Stimulated activated naive CD8-positive, alpha-beta T cell treated with anti-CD3 and anti-CD28 coated beads, Interleukin-15, amount 100 ng/mL, for 72 hours (primary cell): ENCODE measurements at regions not wholly inside any gene's neighbourhood (a gene's known extent, or its start where the extent isn't known, plus 50 kb on each side); places are given as distances from the start of the nearest gene placed in this dataset.
A peak's percentile ranks its signal among the peaks of the same experiment; 100 is the strongest.

Source experiments
- ATAC-seq: fragments of 150-1000 bp; cut with Tn5 transposase; 2 replicates; pipeline ENCODE4 v1.10.0; 2021; ENCODE audit warnings: mild to moderate bottlenecking, moderate library complexity
- DNase-seq, 2 donors: peaks; one replicate each; pipeline ENCODE4 v3.0.0; 2021 to 2022
- H3K27ac Mint-ChIP-seq, 2 donors: one replicate each; pipeline ENCODE4 v1.8.0; 2022; ENCODE audit warnings: mild to moderate bottlenecking in 2 of 2, mixed read lengths in 2 of 2, moderate library complexity in 2 of 2
- H3K27me3 Mint-ChIP-seq: one replicate; pipeline ENCODE4 v1.8.0; 2022; ENCODE audit warnings: mixed read lengths
- H3K4me1 Mint-ChIP-seq: one replicate; pipeline ENCODE4 v1.8.0; 2022; ENCODE audit warnings: mild to moderate bottlenecking, mixed read lengths
- H3K4me3 Mint-ChIP-seq, 2 donors: one replicate each; pipeline ENCODE4 v1.8.0; 2022; ENCODE audit warnings: mild to moderate bottlenecking in 2 of 2, mixed read lengths in 2 of 2, moderate library complexity in 1 of 2
- H3K9me3 Mint-ChIP-seq, 2 donors: one replicate each; pipeline ENCODE4 v1.8.0; 2022; ENCODE audit warnings: mixed read lengths in 2 of 2

DNA sequence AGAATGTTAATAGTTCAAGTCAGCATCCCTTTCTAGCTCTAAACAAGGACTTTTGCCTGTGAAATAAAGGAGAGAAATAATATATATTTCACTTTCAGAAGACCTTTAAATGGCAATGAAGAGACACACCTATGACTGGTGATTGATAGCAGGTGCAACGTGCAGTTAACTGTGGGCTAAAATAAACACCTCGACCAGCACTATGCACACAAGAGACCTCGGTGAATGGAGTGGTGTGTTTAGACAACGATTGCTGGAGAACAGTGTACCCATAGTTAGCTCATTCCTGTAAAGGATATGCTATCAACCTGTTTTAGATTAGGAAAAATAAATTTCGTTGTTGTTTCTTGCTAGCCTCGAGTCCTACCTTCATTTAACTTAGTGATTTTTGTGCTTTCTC, 143.4 kb downstream of the NR4A2 start:
- Mint-ChIP-seq H3K27me3 (no peaks in the 10 kb centered on the region), H3K27ac (no peak overlapping the region), H3K4me3 (no peak overlapping the region), H3K4me1 (peaks cover 6% of the 10 kb centered on the region), H3K9me3 (no peaks in the 10 kb centered on the region)
- DNase-seq (no peak), ATAC-seq (no peak)

DNA sequence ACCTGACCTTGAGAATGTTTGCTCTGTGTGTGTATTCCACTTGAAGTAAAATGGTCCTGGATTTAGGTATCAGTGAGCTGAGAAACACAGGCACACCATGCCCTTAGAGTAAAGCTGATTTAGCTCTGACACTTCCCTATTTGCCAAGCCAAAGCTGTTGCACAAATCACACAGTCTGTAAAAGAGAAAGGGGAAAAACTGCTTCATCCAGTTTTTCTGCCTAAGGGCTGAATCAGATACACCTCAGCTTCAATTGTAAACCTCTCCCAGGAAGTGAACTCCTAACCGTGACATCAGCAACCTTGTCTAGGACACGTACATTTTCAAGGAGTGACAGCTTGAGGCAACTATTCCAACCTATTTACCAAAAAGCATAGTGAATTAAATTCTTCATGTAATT, 150.4 kb downstream of the NR4A2 start:
- H3K9me3 Mint-ChIP-seq = no peaks in the 10 kb centered on the region

DNA sequence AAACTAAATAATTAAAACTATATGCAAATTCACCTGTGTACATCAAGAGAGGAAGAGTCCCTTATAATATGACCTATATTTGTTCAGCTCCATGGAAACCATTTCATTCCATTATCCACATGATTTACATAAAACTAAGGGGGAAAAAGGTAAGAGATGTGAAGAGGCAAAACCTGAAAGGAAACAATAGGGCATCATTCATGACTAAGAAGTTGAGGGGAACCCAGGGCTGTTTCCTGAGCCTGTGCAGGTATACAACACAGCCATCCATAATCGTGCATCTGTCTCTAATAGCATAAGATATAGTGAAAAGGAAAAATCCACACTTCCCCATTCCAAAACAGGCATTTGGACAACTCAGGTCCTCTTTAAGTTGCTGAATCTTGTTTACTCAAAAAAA, 151.3 kb downstream of the NR4A2 start:
- ATAC-seq = no peak
- no peaks in the 10 kb centered on the region for H3K4me1 Mint-ChIP-seq
- no peak for DNase-seq
- no peaks in the 10 kb centered on the region for H3K27me3 Mint-ChIP-seq
- H3K27ac Mint-ChIP-seq = no peak overlapping the region
- no peak overlapping the region for H3K4me3 Mint-ChIP-seq
- no peaks in the 10 kb centered on the region for H3K9me3 Mint-ChIP-seq

More for the DNA sequence above, 150.4 kb downstream of the NR4A2 start:
- no peak for ATAC-seq
- no peak overlapping the region for H3K27ac Mint-ChIP-seq
- no peaks in the 10 kb centered on the region for H3K4me1 Mint-ChIP-seq
- DNase-seq = no peak
- H3K4me3 Mint-ChIP-seq = no peak overlapping the region
- no peaks in the 10 kb centered on the region for H3K27me3 Mint-ChIP-seq

DNA sequence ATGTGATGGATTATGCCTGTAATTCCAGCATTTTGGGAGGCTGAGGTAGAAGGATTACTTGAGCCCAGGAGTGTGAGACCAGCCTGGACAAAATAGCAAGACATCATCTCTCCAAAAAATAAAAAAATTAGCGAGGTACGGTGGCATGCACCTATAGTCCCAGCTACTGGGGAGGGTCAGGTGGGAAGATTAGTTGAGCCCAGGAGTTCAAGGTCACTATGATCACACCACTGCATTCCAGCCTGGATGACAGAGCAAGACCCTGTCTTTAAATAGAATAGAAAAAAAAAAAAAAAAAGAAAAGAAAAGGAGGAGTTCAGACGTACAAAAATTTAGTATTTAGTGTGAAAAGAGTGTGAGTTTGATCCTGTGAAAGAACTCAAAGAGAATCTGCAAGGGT, 154.9 kb downstream of the NR4A2 start:
- Mint-ChIP-seq H3K4me1 (no peaks in the 10 kb centered on the region), H3K4me3 (no peak overlapping the region), H3K27me3 (no peaks in the 10 kb centered on the region), H3K27ac (no peak overlapping the region), H3K9me3 (no peaks in the 10 kb centered on the region)
- ATAC-seq = no peak
- DNase-seq = no peak

DNA sequence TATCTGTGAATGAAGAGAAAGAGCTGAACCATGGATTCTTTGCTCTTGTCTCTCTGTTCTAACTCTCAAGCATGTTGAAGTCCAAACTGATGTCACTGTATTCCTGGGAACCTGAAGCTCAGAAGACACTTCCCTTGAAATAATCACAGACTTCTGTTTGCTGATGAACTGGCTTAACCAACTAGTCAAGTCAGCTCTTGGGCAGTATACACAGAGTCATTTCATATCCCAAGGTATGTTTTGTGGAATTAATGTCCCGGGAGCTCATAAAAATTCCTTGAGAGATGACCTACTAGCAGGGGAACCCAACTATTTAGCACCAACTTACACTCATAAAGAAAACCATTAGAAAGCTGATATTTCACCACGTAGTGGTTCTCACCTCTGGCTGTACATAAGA, 156.6 kb downstream of the NR4A2 start:
- Mint-ChIP-seq H3K27ac (no peak overlapping the region), H3K4me1 (no peaks in the 10 kb centered on the region), H3K27me3 (peaks cover 7% of the 10 kb centered on the region), H3K9me3 (peaks cover 0 to 6% of the 10 kb centered on the region in 2 donors), H3K4me3 (no peak overlapping the region)
- ATAC-seq (no peak), DNase-seq (no peak)

DNA sequence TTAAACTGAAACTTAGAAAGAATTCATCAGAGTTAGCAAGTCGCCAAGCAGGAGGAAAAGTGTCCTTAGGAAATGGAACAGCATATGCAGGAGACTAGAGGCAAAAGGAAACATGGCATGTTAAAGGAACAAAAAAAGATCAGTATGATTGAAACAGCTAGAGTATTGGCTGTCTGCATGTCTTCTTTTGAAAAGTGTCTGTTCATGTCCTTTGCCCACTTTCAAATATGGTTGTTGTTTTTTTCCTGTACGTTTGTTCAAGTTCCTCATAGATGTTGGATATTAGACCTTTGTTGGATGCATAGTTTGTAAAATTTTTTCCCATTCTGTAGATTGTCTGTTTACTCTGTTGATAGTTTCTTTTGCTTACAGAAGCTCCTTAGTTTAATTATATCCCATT, 161.6 kb downstream of the NR4A2 start:
- ATAC-seq (no peak), DNase-seq (no peak)
- Mint-ChIP-seq H3K9me3 (peaks cover 0 to 6% of the 10 kb centered on the region in 2 donors), H3K27ac (no peak overlapping the region), H3K27me3 (peaks cover 7% of the 10 kb centered on the region), H3K4me1 (no peaks in the 10 kb centered on the region), H3K4me3 (no peak overlapping the region)

DNA sequence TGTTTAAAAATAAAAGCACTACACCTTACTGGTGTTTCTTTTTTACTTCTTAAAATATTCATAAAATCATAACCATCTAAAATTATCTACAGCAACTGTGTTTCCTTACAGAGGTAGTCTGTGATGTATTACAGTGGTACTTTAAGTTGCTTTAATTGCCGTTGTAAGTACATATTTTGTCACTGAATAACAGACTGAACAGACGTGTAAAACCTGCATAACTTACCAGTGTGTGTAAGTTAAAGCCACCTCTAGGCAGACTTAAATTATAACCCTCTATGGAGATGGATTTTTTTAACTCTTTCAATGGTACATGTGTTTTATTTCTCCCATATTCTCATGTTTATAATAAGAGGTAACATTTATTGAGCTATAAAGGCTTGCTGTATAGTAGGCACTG, 166.8 kb downstream of the NR4A2 start:
- Mint-ChIP-seq H3K4me3 (no peak overlapping the region), H3K27ac (no peak overlapping the region), H3K4me1 (no peaks in the 10 kb centered on the region), H3K27me3 (no peaks in the 10 kb centered on the region), H3K9me3 (no peaks in the 10 kb centered on the region)
- no peak for ATAC-seq
- no peak for DNase-seq

DNA sequence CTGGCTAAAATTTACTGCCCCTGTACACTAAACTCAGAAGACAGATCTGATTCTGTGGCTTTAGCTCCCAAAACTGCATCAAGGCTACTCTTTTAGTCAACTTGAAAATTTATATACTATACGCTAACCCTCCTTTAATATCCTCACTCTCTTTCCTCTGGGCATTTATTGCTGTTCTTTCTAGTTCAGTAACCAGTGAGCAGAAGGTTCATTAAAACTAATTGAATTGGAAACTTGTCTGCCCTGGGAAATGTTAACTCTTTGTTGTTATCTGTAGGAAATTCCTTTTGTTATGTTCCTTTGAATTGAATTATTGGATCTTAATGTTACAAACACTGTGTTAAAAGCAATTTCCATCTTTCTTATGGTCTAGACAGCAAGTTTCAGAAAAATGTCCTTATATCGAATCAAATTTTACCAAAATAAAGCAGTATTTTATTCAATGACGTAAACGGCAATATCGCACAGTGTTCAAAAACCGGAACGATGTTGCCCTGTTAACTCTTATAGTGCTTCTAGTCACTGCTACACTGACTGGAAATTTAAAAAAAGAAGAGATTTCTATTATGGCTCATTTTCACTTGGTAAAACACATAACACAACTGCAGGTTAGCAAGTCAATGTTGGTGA, 168.3 kb downstream of the NR4A2 start:
- H3K27ac Mint-ChIP-seq = no peak overlapping the region
- ATAC-seq (no peak), DNase-seq (no peak)
- no peaks in the 10 kb centered on the region for H3K27me3 Mint-ChIP-seq
- no peaks in the 10 kb centered on the region for H3K4me1 Mint-ChIP-seq
- H3K4me3 Mint-ChIP-seq = no peak overlapping the region
- no peaks in the 10 kb centered on the region for H3K9me3 Mint-ChIP-seq

DNA sequence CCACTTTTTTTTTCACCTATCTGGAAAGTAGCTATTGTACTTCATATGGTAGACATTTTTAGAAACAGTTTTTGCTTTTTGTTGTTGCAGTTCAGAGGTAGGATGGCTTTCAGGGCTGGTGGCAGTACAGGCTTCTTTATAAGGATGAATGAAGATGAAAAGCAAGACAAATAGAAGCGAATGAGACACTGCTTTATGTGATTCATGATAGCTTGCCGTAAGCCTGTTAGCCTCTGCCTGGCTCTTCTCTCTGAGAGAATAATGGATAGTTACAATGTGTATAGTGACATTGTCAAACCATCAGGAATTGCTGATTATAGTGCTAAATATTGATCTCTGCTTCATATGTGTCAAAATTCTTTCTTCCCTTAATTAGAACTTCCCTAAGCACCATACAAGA, 173.7 kb downstream of the NR4A2 start:
- no peak for DNase-seq

DNA sequence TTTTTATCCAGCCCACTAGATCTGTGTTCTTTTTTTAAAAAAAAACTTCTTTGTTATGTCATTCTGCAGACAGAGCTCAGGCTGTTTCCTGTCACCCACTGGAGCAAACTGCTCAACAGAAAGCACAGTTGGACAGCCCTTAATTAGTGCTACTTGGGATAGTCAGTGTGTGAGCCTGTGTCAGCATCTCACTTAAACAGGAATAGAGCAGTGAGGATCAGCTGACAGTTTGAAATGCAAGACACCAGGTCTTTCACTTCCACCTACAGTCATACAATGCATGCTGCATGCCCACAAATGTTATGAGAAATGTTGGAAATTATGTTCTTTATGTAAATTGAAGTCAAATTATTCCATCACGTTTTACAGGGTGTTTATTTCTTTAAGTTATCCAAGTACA, 174.9 kb downstream of the NR4A2 start:
- Mint-ChIP-seq H3K27me3 (no peaks in the 10 kb centered on the region), H3K9me3 (no peaks in the 10 kb centered on the region), H3K4me3 (no peak overlapping the region), H3K4me1 (no peaks in the 10 kb centered on the region), H3K27ac (no peak overlapping the region)
- DNase-seq (no peak), ATAC-seq (no peak)

More for the DNA sequence above, 173.7 kb downstream of the NR4A2 start:
- H3K27me3 Mint-ChIP-seq = no peaks in the 10 kb centered on the region
- H3K4me3 Mint-ChIP-seq = no peak overlapping the region
- H3K27ac Mint-ChIP-seq = no peak overlapping the region
- H3K9me3 Mint-ChIP-seq = no peaks in the 10 kb centered on the region
- no peaks in the 10 kb centered on the region for H3K4me1 Mint-ChIP-seq
- no peak for ATAC-seq

DNA sequence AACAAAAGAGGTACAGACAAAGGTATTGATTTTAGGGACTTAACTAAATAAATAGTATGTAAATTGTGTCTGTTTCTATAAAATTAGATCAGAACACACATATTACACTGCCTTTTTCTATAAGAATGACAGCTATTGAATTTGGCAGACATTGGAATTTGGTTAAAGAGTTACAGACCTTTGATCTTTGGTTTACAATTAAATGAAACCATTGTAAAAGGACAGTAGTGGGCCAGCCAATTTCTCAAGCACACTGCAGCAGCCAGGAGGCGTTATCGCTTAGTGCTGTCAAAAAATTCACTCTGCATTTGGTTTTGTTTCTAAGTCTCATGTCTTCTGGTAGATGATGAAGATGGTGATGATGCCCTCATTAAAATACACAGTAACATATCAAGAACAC, 175.9 kb downstream of the NR4A2 start:
- no peaks in the 10 kb centered on the region for H3K27me3 Mint-ChIP-seq
- H3K9me3 Mint-ChIP-seq = no peaks in the 10 kb centered on the region
- no peaks in the 10 kb centered on the region for H3K4me1 Mint-ChIP-seq
- DNase-seq = no peak
- H3K27ac Mint-ChIP-seq = no peak overlapping the region
- ATAC-seq = no peak
- no peak overlapping the region for H3K4me3 Mint-ChIP-seq

DNA sequence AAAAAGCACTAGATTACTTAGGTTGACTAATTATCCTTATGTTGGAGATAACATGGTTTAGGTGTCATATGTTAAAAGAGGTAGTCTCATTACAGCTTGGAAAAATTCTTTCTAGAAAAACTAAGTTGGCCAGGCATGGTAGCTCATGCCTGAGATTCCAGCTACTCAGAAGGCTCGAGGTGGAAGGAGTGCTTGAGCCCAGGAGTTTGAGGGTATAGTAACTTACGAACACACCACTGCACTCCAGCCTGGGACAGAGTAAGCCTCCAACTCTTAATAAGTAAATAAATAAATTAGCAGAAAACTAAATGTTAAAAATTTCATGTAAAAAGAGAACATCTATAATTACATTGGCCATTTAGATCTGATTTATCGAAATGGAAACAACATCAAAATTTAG, 177.2 kb downstream of the NR4A2 start:
- no peaks in the 10 kb centered on the region for H3K9me3 Mint-ChIP-seq
- no peaks in the 10 kb centered on the region for H3K27me3 Mint-ChIP-seq
- no peaks in the 10 kb centered on the region for H3K4me1 Mint-ChIP-seq
- no peak for ATAC-seq
- no peak overlapping the region for H3K4me3 Mint-ChIP-seq
- DNase-seq = no peak
- no peak overlapping the region for H3K27ac Mint-ChIP-seq

DNA sequence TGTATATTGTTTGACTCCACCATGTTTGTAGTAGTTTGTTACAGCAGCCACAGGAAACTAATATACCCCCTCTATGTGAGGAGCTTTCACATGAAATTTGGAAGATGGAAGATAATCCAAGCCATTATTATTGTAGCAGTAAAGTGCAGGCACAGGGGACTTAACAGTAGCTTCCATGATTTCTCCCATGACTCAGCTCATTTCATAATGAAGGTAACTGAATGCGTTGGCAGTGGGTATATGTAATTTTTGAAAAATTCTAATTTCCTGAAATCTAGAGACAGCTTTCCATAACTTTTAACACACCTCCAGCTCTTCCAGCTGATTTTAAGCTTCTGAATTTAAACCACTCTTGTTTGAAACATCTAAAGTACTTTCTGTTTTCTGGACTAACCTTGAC, 181.2 kb downstream of the NR4A2 start:
- ATAC-seq (no peak), DNase-seq (no peak)
- H3K27ac Mint-ChIP-seq = no peak overlapping the region
- no peaks in the 10 kb centered on the region for H3K27me3 Mint-ChIP-seq
- H3K4me1 Mint-ChIP-seq = no peaks in the 10 kb centered on the region
- no peak overlapping the region for H3K4me3 Mint-ChIP-seq
- H3K9me3 Mint-ChIP-seq = no peaks in the 10 kb centered on the region

DNA sequence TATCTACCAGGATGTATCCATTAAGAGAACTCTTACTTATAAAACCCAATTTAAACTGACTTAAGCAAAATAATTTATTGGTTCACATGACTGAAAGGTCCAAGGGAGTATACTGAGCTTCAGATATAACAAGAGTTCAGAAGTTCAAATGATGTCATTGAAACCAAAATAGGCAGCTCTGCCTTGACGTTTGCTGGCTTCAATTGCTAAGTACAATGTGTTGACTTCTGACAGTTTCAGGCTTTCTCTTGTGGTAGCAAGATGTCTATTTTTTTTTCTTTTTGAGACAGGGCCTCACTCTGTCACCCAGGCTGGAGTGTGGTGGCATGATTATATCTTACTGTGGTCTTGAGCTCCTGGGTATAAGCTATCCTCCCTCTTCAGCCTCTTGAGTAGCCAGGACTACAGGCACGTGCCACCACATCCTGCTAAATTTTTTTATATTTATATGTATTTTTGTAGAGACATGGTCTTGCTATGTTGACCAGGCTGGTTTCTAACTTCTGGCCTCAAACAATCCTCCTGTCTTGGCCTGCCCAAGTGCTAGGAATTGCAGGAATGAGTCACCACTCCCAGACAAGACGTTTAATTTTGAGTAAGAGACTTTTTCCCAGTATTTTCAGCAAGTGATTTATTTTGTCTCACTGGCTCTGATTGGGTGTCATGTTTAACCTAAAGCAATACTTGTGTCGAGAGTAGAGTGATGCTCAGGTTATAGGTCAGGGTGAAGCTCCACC, 184.8 kb downstream of the NR4A2 start:
- no peak overlapping the region for H3K4me3 Mint-ChIP-seq
- H3K9me3 Mint-ChIP-seq = no peaks in the 10 kb centered on the region
- ATAC-seq = peak; percentile 39
- DNase-seq = no peak
- no peaks in the 10 kb centered on the region for H3K4me1 Mint-ChIP-seq
- no peaks in the 10 kb centered on the region for H3K27me3 Mint-ChIP-seq
- H3K27ac Mint-ChIP-seq = peak overlapping the region in 1 of 2 donors; percentile 54

DNA sequence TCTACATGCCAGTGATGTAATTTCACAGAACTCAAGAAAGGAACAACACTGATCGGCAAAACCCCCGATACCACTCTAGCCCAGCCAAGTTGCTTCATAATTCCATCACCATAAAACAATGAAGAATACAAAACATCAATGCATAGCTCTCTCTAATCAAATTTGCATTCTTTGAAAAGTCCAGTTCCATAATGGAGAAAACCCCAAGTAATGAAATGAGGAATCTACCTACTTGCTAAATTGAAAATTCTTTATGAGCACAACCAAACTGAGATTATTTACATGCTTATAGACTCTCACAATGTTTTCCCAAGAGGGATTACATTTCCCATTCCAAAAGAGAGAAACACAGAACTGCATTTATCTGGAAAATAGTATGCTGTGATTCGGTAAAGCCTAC, 186.5 kb downstream of the NR4A2 start:
- Mint-ChIP-seq H3K9me3 (no peaks in the 10 kb centered on the region), H3K4me1 (no peaks in the 10 kb centered on the region), H3K27ac (no peak overlapping the region), H3K4me3 (no peak overlapping the region), H3K27me3 (no peaks in the 10 kb centered on the region)
- DNase-seq (no peak), ATAC-seq (no peak)

DNA sequence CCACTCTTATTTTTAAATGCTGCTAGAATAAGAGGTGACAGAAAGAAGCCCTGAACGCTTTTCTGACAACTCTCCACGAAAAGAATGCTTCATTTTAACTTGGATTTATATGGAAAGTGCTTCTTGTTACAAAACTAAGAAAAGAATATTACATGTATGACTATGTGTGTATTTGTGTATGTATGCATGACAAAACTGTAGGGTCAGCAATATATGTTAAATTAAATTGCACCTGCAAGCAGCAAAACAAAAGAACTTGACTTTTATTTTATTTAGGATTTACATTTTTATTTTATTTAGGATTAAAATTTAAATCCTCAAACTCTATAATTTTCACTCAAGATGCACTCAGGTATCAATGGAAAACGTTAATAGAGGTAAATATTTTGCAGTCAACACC, 187.1 kb downstream of the NR4A2 start:
- H3K27ac Mint-ChIP-seq = no peak overlapping the region
- no peak overlapping the region for H3K4me3 Mint-ChIP-seq
- no peaks in the 10 kb centered on the region for H3K9me3 Mint-ChIP-seq
- H3K27me3 Mint-ChIP-seq = no peaks in the 10 kb centered on the region
- no peak for DNase-seq
- H3K4me1 Mint-ChIP-seq = no peaks in the 10 kb centered on the region
- no peak for ATAC-seq

DNA sequence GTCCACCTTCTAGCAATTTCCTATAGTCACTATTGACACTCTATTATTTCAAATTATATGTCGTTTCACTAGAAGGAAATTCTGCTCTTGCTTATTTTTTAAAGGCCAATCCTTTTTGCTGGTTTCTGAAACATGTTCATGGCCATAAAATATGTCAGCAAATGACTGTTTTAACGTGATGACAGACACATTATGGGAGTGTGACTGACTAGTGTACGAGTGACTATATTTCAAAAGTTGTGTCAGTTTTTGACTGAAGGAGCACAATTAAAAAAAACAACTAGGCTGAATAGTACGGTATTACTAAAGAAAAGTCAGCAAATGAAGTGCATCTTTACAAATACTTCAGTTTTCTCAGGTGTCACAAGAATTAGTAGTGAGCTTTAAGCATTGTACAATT, 196.0 kb downstream of the NR4A2 start:
- ATAC-seq (no peak), DNase-seq (no peak)
- no peak overlapping the region for H3K27ac Mint-ChIP-seq
- no peak overlapping the region for H3K4me3 Mint-ChIP-seq
- no peaks in the 10 kb centered on the region for H3K9me3 Mint-ChIP-seq
- H3K4me1 Mint-ChIP-seq = no peaks in the 10 kb centered on the region
- no peaks in the 10 kb centered on the region for H3K27me3 Mint-ChIP-seq
